GM21526 (cell line): ENCODE measurements at regions not wholly inside any gene's neighbourhood (a gene's known extent, or its start where the extent isn't known, plus 50 kb on each side); places are given as distances from the start of the nearest gene placed in this dataset.
"Not testable (repeated sequence)": the region's sequence is repeated elsewhere in the genome, so short reads cannot be mapped to it uniquely, and the experiment has no call there.

Source experiments
- ATAC-seq: cut with Tn5 transposase; IDR thresholded peaks from one replicate; pipeline ENCODE4 v1.9.1; 2021; ENCODE audit warnings: moderate library complexity; ENCODE audit not compliant: unreplicated experiment, low FRiP score

GRCh38 chr5:175001311-175001710, 276.9 kb downstream of the MSX2 start:
- no peak for ATAC-seq

GRCh38 chr5:174999581-174999980, 275.2 kb downstream of the MSX2 start:
- ATAC-seq = no peak

DNA sequence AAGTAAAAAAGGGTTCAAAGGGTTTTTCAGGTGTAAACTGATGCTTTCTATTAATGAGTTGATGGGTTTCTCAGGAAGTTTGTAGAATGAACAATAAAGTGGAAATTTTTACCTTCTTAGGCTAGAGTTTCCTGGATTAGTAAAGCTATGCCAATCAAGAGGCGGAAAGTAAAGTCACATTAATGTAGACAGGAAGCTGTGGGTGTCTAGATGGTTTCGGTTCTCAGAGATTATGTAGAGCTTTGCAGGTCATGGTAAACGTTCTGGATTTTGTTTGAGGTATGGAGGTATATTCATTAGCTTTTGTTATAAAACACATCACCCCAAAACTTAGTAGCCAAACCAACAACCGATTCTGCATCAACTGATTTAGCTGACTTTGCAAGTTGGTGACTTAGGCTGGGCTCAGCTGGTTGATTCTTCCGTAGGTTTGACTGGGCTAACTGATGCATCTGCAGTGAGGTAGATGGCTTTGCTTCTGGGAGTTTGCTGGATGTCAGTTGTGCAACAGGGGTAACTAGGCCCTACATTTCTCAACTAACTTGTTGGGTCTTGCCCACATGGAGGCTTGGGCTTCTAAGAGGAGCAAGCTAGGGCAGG, 273.8 kb downstream of the MSX2 start:
- no peak for ATAC-seq

DNA sequence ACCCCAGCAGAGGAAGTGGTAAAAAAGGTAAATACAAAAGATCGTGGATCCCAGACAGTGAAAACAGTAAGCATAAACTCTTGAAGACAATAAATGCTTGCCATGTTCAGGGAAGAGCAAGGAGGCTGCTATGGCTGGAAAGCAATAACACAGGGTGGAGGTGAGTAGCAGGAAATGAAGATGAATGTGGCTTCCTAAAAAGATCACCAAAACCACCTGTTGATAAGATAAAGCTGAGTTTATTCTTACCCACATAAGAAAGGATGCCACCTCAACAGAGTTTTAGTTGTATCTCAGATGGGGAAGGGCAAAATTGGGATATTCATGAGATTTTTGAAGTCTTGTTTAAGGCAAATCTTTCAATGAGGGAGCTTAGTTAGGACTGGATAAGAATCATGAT, 273.3 kb downstream of the MSX2 start:
- no peak for ATAC-seq

DNA sequence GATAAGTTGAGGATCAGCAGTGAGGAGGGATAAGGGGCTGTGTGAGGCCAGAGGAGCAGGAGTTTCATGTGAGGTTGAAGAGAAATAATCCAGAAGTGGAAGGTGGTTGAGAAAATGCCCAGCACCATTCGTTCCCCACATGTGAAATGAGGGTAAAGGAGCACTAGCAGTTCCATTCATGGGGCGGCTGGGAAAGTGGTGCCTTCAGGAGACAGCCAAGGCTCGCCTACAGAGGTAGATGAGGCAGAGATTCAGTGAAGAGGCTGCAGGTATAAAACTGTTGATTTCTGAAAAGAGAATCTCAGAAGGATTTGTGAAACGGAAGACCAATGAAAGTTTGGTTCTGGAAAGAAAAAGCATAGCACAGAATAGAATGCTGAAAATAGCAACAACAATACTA, 272.6 kb downstream of the MSX2 start:
- no peak for ATAC-seq

DNA sequence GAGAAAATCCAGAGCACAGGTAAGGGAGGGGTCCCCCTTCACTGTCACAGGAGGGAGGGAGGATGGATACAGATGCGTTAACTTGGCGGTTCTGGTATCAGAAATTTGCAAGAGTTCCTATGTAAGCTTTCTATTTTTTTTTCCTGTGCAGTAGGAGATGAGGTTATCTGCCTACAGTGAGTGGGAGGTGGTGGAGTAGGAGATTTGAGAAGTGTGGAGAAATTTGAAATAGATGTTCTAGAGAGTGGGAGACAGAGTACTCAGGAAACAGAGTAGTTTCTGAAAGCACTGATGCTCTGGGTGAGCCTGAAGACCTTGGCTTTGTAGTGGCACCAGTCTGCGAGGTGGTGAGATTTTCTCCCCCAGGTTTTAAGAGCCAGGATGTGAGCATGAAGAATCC, 271.4 kb downstream of the MSX2 start:
- no peak for ATAC-seq

DNA sequence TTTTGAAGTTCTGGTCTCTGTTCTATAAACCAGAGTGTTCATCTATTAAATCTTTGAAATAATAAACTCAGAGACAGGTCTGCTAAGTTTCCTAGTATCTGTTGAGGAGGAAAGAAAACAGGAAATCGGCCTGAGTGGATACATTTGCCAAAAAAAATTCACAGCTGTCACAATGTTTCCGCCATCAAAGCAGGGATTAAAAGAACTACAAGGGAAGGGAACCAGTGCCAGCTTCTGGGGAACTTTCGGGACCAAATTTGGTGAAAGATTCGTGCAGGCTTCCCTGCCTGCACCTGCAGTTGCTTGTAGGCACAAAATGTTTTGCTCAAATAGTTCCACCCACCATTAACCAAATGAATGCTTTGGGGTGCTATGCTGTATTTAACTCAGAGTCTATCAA, 267.5 kb downstream of the MSX2 start:
- ATAC-seq = no peak

DNA sequence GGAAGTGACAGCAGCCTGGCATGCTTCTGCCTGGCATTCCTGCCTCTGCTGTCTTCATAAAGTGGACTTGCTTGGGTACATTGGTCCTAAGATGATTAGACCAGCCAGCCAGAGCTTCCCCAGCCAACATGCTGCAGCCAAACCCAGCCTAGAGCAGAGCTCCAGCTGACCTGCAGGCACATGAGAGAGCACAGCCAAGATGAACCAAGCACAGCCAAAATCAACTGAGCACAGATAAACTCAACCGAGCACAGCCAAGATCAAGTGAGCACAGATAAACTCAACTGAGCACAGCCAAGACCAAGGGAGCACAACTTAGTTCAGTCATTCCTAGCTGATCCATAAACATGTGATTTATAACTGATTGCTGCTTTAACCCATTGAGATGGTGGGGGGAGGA, 266.5 kb downstream of the MSX2 start:
- ATAC-seq = no peak

GRCh38 chr5:174987443-174988012, 263.1 kb downstream of the MSX2 start:
- ATAC-seq = no peak

DNA sequence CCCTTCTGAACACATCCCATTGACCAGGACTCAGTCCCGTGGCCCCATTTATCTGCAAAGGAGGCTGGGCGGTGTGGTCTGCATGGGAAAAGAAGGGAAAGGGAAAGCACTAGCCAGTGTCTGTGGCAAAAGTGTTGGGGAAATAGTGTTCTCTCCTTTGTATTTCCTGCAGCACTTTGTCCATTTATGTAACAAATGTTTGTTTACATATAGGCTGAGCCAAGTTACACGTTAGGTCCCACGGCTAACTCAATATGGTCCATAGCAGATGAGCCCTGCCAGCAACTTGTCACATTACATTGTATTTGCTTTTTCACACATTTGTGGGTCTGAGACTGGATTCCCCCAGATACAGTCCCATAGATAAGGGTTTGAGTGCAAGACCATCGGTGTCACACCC, 260.5 kb downstream of the MSX2 start:
- ATAC-seq = no peak

- ATAC-seq = no peak
Measured at GRCh38 chr5:174982485-174982884, 258.1 kb downstream of the MSX2 start.

DNA sequence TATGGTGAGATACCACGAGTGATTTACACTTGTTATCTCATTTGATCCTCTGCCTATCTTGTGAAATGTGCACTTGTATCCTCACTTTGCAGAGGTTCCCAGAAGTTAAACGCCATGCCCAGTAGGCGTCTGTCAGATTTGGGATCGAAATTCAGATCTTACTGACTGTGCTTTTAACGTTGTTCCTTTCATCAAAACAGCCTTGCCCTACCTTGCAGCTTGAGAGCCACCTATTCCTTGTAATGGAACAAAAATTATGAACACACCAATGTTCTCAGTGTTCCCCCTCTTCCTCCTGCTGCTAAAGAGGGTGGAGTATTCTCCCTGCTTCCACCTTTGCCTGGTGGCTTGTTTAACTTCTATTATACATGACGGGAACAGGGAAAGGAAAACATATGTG, 257.0 kb downstream of the MSX2 start:
- ATAC-seq = no peak

- ATAC-seq = no peak
Measured at GRCh38 chr5:174980952-174981351, 256.6 kb downstream of the MSX2 start.

DNA sequence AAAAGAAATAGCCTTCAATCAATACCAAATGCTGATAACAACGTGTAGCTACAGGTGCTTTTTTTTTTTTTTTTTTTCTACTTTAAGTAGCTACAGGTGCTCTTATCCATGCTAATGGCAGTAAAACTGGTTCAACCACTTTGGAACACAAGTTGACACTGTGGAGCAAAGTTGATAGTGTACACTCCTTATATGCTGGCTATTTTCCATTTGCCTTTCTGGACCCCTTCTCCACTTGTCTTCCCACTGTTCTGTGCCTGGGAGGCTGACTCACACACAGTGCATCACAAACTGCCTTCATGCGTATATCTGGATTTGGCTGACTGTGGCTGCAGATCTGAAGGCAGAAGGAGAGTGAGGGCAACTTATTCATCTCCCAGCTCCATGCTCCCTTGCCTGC, 247.9 kb downstream of the MSX2 start:
- ATAC-seq = no peak

- ATAC-seq = no peak
Measured at GRCh38 chr5:174971210-174971609, 246.8 kb downstream of the MSX2 start.

DNA sequence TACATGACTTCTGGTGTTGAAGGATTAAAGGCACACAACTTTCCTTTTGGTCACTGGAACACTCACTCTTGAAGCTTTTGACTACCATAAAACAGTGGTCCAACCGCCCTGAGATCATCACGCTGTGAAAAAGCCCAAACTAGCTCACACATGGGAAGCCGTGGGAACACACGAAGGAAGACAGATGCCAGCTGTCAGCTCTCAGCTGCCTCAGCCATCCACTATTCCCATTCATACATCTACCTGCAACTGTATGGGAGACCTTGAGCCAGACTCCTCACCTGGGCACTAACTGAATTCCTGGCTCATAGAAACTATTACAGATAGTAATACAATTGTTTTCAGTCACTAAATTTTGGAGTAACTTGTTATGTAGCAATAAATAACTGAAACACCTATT, 246.1 kb downstream of the MSX2 start:
- no peak for ATAC-seq

DNA sequence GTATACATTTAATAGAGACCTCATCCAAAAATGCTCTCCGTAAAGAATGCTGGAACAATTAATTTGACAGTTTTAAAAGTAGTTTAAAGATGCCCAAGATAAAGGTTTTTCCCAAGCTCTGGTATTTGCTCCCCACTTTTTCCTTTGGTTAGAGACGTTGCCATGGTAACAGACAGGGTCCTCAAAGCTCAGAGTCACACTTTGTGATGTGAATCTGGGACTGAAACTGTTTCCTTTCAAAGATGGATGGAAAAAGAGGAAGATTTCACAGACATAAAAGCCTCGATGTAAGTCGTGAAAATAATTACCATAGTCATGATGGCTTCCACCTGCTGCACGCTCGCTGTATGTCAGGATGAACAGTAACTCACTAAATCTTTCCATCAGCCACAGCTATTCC, 229.5 kb downstream of the MSX2 start:
- ATAC-seq = no peak

GRCh38 chr5:174951151-174951780, 226.9 kb downstream of the MSX2 start:
- ATAC-seq = peak; percentile 74

- no peak for ATAC-seq
Measured at GRCh38 chr5:174947548-174947947, 223.2 kb downstream of the MSX2 start.

DNA sequence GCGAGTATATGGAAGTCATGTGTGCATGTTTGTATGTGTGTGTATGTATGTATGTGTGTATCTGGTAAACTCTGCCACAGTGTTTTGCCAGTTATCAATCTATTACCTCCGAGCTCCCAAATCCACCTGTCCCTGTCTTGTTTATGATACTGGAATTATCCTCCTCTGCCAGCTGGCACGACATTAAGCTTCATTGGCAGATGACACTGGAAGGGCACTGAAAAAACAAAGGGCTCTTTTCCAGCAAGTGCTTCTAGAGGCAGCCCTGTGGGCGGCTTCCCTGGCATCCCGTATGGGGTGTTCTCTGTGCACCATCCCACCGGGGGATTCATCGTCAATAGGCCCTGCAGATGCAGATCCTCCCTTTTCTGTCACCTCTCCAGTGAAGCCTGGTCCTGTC, 221.5 kb downstream of the MSX2 start:
- no peak for ATAC-seq

- ATAC-seq = no peak
Measured at GRCh38 chr5:174943785-174944184, 219.4 kb downstream of the MSX2 start.

DNA sequence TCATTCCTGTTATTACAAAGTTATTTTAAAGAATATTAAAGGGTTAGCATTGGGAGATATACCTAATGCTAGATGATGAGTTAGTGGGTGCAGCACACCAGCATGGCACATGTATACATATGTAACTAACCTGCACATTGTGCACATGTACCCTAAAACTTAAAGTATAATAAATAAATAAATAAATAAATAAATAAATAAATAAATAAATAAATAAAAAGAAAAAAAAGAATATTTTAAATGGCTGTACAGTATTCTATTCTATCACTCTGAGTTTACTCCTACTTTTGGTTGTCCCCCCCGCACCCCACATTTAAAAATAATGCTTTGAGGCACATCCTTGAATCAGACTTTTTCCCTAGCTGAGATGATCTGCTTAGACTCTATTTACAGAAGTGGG, 218.6 kb downstream of the MSX2 start:
- not testable (repeated sequence) for ATAC-seq
